ENCODE measurements at regions not wholly inside any gene's neighbourhood (a gene's known extent, or its start where the extent isn't known, plus 50 kb on each side); places are given as distances from the start of the nearest gene placed in this dataset.

GRCh38 chr20:7346562-7346961, 579.1 kb downstream of the BMP2 start:
- TF ChIP-seq EZH2phosphoT487 (conservative IDR thresholded peaks at IDR 0.05; ENCODE audit: low read length) (no peak), CTCF (IDR thresholded peaks at IDR 0.05; ENCODE audit: insufficient read depth, low read length, poor library complexity, severe bottlenecking) (no peak)
- Histone ChIP-seq H3K36me3 (ENCODE audit: low read length) (no peaks in the 10 kb centered on the region), H3K4me2 (ENCODE audit: low read depth, low read length, poor library complexity, severe bottlenecking) (no peak overlapping the region), H3K4me3 (ENCODE audit: insufficient read depth, low read length, poor library complexity, severe bottlenecking) (no peak overlapping the region), H3F3A (ENCODE audit: insufficient read depth) (no peaks in the 10 kb centered on the region), H3K79me2 (ENCODE audit: insufficient read depth, low read length) (no peaks in the 10 kb centered on the region), H3K27ac (ENCODE audit: low read depth, low read length) (no peak overlapping the region), H3K9me2 (replicated peaks; ENCODE audit: insufficient read depth, low read length) (no peaks in the 10 kb centered on the region), H3K9ac (ENCODE audit: low read length) (no peak overlapping the region), H3K9me3 (ENCODE audit: insufficient read depth, low read length) (no peaks in the 10 kb centered on the region), H4K20me1 (ENCODE audit: low read depth, low read length) (no peaks in the 10 kb centered on the region), H3K27me3 (ENCODE audit: low read length) (no peaks in the 10 kb centered on the region), H2AFZ (ENCODE audit: low read depth, low read length, severe bottlenecking) (no peak overlapping the region)

- Histone ChIP-seq H3K27me3 (ENCODE audit: low read length) (no peaks in the 10 kb centered on the region), H3K9ac (ENCODE audit: low read length) (no peak overlapping the region), H3K4me2 (ENCODE audit: low read depth, low read length, poor library complexity, severe bottlenecking) (no peak overlapping the region), H3F3A (ENCODE audit: insufficient read depth) (no peaks in the 10 kb centered on the region), H3K4me3 (ENCODE audit: insufficient read depth, low read length, poor library complexity, severe bottlenecking) (no peak overlapping the region), H3K27ac (ENCODE audit: low read depth, low read length) (no peak overlapping the region), H3K79me2 (ENCODE audit: insufficient read depth, low read length) (no peaks in the 10 kb centered on the region), H3K9me2 (replicated peaks; ENCODE audit: insufficient read depth, low read length) (no peaks in the 10 kb centered on the region), H3K36me3 (ENCODE audit: low read length) (no peaks in the 10 kb centered on the region), H3K9me3 (ENCODE audit: insufficient read depth, low read length) (no peaks in the 10 kb centered on the region), H4K20me1 (ENCODE audit: low read depth, low read length) (no peaks in the 10 kb centered on the region), H2AFZ (ENCODE audit: low read depth, low read length, severe bottlenecking) (no peak overlapping the region)
- TF ChIP-seq EZH2phosphoT487 (conservative IDR thresholded peaks at IDR 0.05; ENCODE audit: low read length) (no peak), CTCF (IDR thresholded peaks at IDR 0.05; ENCODE audit: insufficient read depth, low read length, poor library complexity, severe bottlenecking) (no peak)
Measured at GRCh38 chr20:7347409-7347808, 579.9 kb downstream of the BMP2 start.

GRCh38 chr20:7348253-7348652, 580.8 kb downstream of the BMP2 start:
- H3K4me2 ChIP-seq (ENCODE audit: low read depth, low read length, poor library complexity, severe bottlenecking): no peak overlapping the region
- H3K27me3 ChIP-seq (ENCODE audit: low read length): no peaks in the 10 kb centered on the region
- no peaks in the 10 kb centered on the region for H3F3A ChIP-seq (ENCODE audit: insufficient read depth)
- H3K9ac ChIP-seq (ENCODE audit: low read length): no peak overlapping the region
- TF ChIP-seq EZH2phosphoT487 (conservative IDR thresholded peaks at IDR 0.05; ENCODE audit: low read length): no peak
- TF ChIP-seq CTCF (IDR thresholded peaks at IDR 0.05; ENCODE audit: insufficient read depth, low read length, poor library complexity, severe bottlenecking): no peak
- no peak overlapping the region for H2AFZ ChIP-seq (ENCODE audit: low read depth, low read length, severe bottlenecking)
- no peaks in the 10 kb centered on the region for H3K36me3 ChIP-seq (ENCODE audit: low read length)
- no peaks in the 10 kb centered on the region for H3K9me3 ChIP-seq (ENCODE audit: insufficient read depth, low read length)
- no peak overlapping the region for H3K4me3 ChIP-seq (ENCODE audit: insufficient read depth, low read length, poor library complexity, severe bottlenecking)
- H4K20me1 ChIP-seq (ENCODE audit: low read depth, low read length): no peaks in the 10 kb centered on the region
- no peaks in the 10 kb centered on the region for H3K9me2 ChIP-seq (replicated peaks; ENCODE audit: insufficient read depth, low read length)
- H3K27ac ChIP-seq (ENCODE audit: low read depth, low read length): no peak overlapping the region
- H3K79me2 ChIP-seq (ENCODE audit: insufficient read depth, low read length): no peaks in the 10 kb centered on the region

GRCh38 chr20:7352165-7352564, 584.7 kb downstream of the BMP2 start:
- Histone ChIP-seq H3K79me2 (ENCODE audit: insufficient read depth, low read length) (no peaks in the 10 kb centered on the region), H3K36me3 (ENCODE audit: low read length) (no peaks in the 10 kb centered on the region), H3K9ac (ENCODE audit: low read length) (no peak overlapping the region), H2AFZ (ENCODE audit: low read depth, low read length, severe bottlenecking) (no peak overlapping the region), H3K27ac (ENCODE audit: low read depth, low read length) (no peak overlapping the region), H3K4me2 (ENCODE audit: low read depth, low read length, poor library complexity, severe bottlenecking) (no peak overlapping the region), H3F3A (ENCODE audit: insufficient read depth) (no peaks in the 10 kb centered on the region), H3K27me3 (ENCODE audit: low read length) (no peaks in the 10 kb centered on the region), H3K9me2 (replicated peaks; ENCODE audit: insufficient read depth, low read length) (no peaks in the 10 kb centered on the region), H4K20me1 (ENCODE audit: low read depth, low read length) (no peaks in the 10 kb centered on the region), H3K9me3 (ENCODE audit: insufficient read depth, low read length) (no peaks in the 10 kb centered on the region), H3K4me3 (ENCODE audit: insufficient read depth, low read length, poor library complexity, severe bottlenecking) (no peak overlapping the region)
- TF ChIP-seq CTCF (IDR thresholded peaks at IDR 0.05; ENCODE audit: insufficient read depth, low read length, poor library complexity, severe bottlenecking): no peak
- no peak for TF ChIP-seq EZH2phosphoT487 (conservative IDR thresholded peaks at IDR 0.05; ENCODE audit: low read length)
